GM21619 (cell line): ENCODE measurements at regions not wholly inside any gene's neighbourhood (a gene's known extent, or its start where the extent isn't known, plus 50 kb on each side); places are given as distances from the start of the nearest gene placed in this dataset.

ENCODE experiments used
- ATAC-seq: cut with Tn5 transposase; IDR thresholded peaks from one replicate; pipeline ENCODE4 v1.9.1; 2021; ENCODE audit not compliant: unreplicated experiment

DNA sequence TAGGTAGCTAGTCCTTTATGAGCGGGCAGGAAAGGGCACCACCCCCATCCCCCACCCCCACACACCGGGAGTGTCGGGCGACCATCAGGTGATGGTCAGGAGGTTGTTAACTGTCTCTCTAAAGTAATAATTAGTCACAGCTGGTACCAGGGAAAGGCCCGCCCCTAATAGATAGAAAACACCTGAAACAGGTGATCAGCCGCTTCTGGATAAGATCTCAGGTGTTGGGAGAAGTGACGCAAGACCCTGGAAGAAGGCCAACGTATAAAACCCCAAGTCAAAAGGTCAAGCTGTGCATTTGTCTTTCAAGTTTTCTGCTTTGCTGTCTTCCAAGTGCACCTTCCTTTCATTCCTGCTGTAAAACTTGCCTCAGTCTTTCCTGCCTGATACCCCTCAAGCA lies 59.6 kb upstream of the LINC00305 start:
- ATAC-seq: no peak

DNA sequence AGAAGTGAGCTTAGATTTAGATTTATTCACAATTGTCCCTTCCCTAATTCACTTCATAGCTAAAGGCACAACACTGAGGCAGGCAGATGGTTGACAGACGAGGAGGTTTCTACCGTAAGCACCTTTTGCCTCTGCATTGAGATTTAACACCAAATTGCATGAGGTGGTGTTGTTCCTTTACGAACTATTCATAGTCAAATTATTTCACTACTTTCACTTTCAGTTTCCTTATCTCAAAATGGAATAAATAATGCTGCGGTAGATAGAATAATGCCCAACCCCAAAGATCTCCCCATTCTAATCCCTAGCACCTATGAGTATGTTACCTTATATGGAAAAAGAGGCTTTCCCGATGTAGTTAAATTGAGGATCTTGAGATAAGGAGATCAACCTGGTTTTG lies 58.9 kb upstream of the LINC00305 start:
- ATAC-seq: no peak

DNA sequence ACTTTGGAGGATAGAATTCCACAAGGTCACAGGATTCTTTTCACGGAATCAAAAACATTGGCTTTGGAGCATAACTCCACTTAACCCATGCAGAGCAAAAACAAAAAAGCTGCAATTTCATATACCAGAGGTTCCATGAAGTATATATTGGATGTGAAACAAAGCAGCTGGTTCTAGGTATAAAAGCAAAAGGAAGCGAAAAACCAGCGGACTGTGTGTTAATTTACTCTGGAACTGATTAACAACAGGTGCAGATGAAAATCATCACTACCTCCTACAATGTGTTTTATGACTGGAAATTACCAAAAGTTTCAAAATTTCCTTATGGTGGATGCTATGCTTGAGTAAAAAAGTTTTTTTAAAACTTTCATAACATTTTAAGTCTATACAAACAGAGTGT lies 54.4 kb upstream of the LINC00305 start:
- peak; percentile 62 for ATAC-seq

DNA sequence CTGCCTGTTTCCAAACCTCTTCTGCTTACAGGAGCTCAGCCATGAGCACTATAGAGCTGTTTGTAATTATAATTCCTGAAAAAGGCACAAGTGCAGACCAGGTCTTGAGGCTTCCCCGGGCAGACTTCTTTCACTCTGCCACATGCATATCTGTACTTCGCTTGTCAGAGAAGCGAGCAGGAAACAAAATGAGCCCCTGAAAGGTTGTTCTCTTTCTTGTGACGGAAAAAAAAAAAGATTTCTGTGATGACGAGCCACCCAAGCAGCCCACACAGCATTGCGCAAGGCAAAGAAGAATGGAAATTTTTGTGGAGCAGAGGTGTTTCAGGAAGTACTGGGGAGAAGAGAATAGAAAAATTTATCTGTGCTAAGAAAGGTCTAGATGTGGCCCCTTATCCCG lies 54.0 kb upstream of the LINC00305 start:
- no peak for ATAC-seq

DNA sequence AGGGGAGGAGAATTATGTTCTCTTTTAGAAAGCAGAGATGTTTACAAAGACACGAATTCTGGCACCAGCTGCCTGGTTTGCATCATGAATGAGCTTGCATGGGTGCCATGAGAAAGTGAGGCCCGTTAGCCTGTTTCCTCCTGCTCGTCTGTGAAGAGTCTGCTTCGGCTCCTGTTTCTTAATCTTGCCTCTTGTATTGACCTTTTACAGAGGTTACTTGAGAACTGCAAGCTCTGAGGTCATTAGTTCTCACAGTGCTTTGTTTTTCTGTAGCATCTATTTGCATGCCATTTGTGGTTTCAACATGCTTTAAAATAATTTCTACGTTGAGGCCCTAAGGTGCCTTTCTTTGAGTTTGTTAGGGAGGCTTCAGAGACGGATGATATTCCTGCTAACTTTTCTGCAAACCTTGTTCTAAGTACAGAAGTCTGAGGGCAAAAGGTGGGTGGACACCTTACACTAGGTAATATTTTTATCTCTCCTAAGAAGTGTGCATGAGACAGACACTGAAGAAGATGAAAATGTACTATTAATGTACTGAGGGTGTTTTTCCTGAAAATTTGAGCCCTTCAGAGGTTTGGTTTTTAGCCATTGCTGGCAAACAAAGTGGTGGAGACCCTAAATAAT lies 53.4 kb upstream of the LINC00305 start:
- peak; percentile 69 for ATAC-seq

DNA sequence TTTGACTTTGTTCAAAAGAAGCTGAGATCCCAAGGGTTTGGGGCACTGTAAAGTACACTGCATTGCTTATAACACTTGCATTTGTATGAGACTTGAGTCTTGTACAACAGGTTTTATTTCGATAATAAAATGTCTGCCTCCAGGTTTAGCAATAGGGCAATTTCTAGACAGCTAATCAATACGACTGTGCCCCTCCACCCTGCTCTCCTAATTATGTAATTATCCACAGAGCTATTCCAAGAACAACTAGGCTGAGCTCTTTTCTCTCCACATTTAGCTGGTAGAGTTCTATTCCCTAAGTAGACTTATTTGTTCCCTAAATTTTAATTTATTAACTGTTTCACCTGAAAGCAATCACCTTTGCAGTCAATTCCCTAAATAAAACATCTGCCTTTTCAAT lies 52.9 kb upstream of the LINC00305 start:
- ATAC-seq: no peak

DNA sequence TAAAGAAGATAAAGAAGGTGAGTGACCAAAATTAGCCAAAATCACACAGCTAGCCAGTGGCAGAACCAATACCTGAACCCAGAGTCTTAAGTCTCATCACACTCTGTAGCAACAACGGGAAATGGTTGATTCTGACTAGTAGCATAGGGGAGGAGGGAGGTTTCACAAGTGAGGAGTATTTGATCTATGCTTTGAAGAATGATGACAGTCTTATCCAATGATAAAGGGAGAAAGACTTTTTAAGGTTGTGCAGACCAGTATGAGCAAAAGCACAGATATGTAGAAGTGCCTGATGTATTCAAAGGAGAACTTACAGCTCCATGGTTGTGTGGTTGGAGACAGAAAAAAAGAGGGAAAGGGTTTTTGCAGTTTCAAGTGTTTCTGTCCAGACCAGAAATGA lies 50.7 kb upstream of the LINC00305 start:
- ATAC-seq: no peak
